Naive thymus-derived CD4-positive, alpha-beta T cell (primary cell): ENCODE measurements at regions not wholly inside any gene's neighbourhood (a gene's known extent, or its start where the extent isn't known, plus 50 kb on each side); places are given as distances from the start of the nearest gene placed in this dataset.
"Not testable (repeated sequence)": the region's sequence is repeated elsewhere in the genome, so short reads cannot be mapped to it uniquely, and the experiment has no call there.

Source experiments
- ATAC-seq: fragments of 150-1000 bp; cut with Tn5 transposase; 2 replicates; pipeline ENCODE4 v1.10.0; 2021; ENCODE audit warnings: mild to moderate bottlenecking, moderate library complexity
- CTCF ChIA-PET: fragments of 350-600 bp; sonication (Branson Sonifier 250); formaldehyde crosslinking; loops from one replicate; lab custom pipeline; 2021; ENCODE audit warnings: antibody characterized with exemption; lab: Charles Lee
- POLR2A ChIA-PET: fragments of 350-600 bp; sonication (Branson Sonifier 250); formaldehyde crosslinking; loops from one replicate; lab custom pipeline; 2021; ENCODE audit warnings: antibody characterized with exemption, inconsistent platforms; lab: Charles Lee
- DNase-seq, 9 donors: peaks; one replicate each; pipeline versions ENCODE4 v3.0.0 to v3.0.0-alpha.2; 2020 to 2022; ENCODE audit warnings: mixed read lengths in 1 of 9
- H3K27ac ChIP-seq: one replicate; pipeline ENCODE4 v1.7.0; 2013; ENCODE audit warnings: mild to moderate bottlenecking, low read depth, low read length, moderate library complexity
- H3K27me3 ChIP-seq, 2 donors: one replicate each; pipeline ENCODE4 v1.7.0; 2013; ENCODE audit warnings: low read length in 2 of 2, mild to moderate bottlenecking in 2 of 2, moderate library complexity in 2 of 2; ENCODE audit not compliant: control insufficient read depth in 2 of 2, insufficient read depth in 2 of 2
- H3K36me3 ChIP-seq, 3 experiments: 1 replicate in 2 of 3; 2 replicates in 1 of 3; pipeline ENCODE4 v1.7.0; 2013; ENCODE audit warnings: low read length in 3 of 3, mild to moderate bottlenecking in 3 of 3, moderate library complexity in 1 of 3; ENCODE audit not compliant: insufficient read depth in 3 of 3, control insufficient read depth in 2 of 3
- H3K4me1 ChIP-seq, 2 donors: one replicate each; pipeline ENCODE4 v1.7.0; 2013; ENCODE audit warnings: low read length in 2 of 2, mild to moderate bottlenecking in 2 of 2, moderate library complexity in 1 of 2; ENCODE audit not compliant: control insufficient read depth in 2 of 2, insufficient read depth in 2 of 2
- H3K4me3 ChIP-seq: 2 replicates; pipeline ENCODE4 v1.7.0; 2013; ENCODE audit warnings: mild to moderate bottlenecking, low read length
- H3K9me3 ChIP-seq, 3 experiments: 1 replicate in 2 of 3; 2 replicates in 1 of 3; pipeline ENCODE4 v1.7.0; 2013; ENCODE audit warnings: low read length in 3 of 3; ENCODE audit not compliant: control insufficient read depth in 2 of 3
- H3K27ac Mint-ChIP-seq, 9 donors: one replicate each; pipeline ENCODE4 v1.8.0; 2020 to 2022; ENCODE audit warnings: mixed read lengths in 9 of 9, mild to moderate bottlenecking in 8 of 9, moderate library complexity in 5 of 9, inconsistent platforms in 2 of 9
- H3K27me3 Mint-ChIP-seq, 5 donors: one replicate each; pipeline ENCODE4 v1.8.0; 2021 to 2022; ENCODE audit warnings: mixed read lengths in 5 of 5, mild to moderate bottlenecking in 1 of 5
- H3K36me3 Mint-ChIP-seq, 5 donors: one replicate each; pipeline ENCODE4 v1.8.0; 2020 to 2022; ENCODE audit warnings: mixed read lengths in 5 of 5, mild to moderate bottlenecking in 3 of 5, inconsistent platforms in 1 of 5
- H3K4me1 Mint-ChIP-seq, 7 donors: one replicate each; pipeline ENCODE4 v1.8.0; 2020 to 2022; ENCODE audit warnings: mixed read lengths in 7 of 7, mild to moderate bottlenecking in 3 of 7, inconsistent platforms in 1 of 7
- H3K4me3 Mint-ChIP-seq, 10 donors: one replicate each; pipeline ENCODE4 v1.8.0; 2020 to 2022; ENCODE audit warnings: mild to moderate bottlenecking in 10 of 10, mixed read lengths in 10 of 10, moderate library complexity in 6 of 10, inconsistent platforms in 2 of 10
- H3K9me3 Mint-ChIP-seq, 11 donors: one replicate each; pipeline ENCODE4 v1.8.0; 2020 to 2022; ENCODE audit warnings: mixed read lengths in 11 of 11, mild to moderate bottlenecking in 4 of 11, inconsistent platforms in 1 of 11, moderate library complexity in 1 of 11
- intact Hi-C, 2 donors: fragments of 100-400 bp; cut with micrococcal nuclease; formaldehyde crosslinking; loops; one replicate each; pipeline ENCODE4 v1.15.1; 2023

GRCh38 chr5:38615042-38615441 lies 58.6 kb upstream of the LIFR start:
- no peaks in the 10 kb centered on the region for H3K27me3 ChIP-seq
- H3K4me3 Mint-ChIP-seq: no peak overlapping the region
- H3K36me3 ChIP-seq: no peaks in the 10 kb centered on the region
- no peaks in the 10 kb centered on the region for H3K4me1 Mint-ChIP-seq
- H3K27ac Mint-ChIP-seq: no peak overlapping the region
- intact Hi-C loops: no loop called here
- no peak for DNase-seq
- H3K4me3 ChIP-seq: no peak overlapping the region
- no peak overlapping the region for H3K27ac ChIP-seq
- H3K9me3 Mint-ChIP-seq: peaks cover 0 to 26% (median 13%) of the 10 kb centered on the region in 11 donors
- H3K36me3 Mint-ChIP-seq: no peaks in the 10 kb centered on the region
- H3K9me3 ChIP-seq: peaks cover 0 to 4% (median 0%) of the 10 kb centered on the region in 3 experiments
- no peak for ATAC-seq
- no peaks in the 10 kb centered on the region for H3K4me1 ChIP-seq
- peaks cover 0 to 6% (median 0%) of the 10 kb centered on the region in 5 donors for H3K27me3 Mint-ChIP-seq
- POLR2A ChIA-PET: no interaction called here
- CTCF ChIA-PET: no interaction called here

- DNase-seq (no peak), ATAC-seq (no peak)
- peaks cover 0 to 4% (median 0%) of the 10 kb centered on the region in 3 experiments for H3K9me3 ChIP-seq
- Mint-ChIP-seq H3K36me3 (no peaks in the 10 kb centered on the region), H3K9me3 (peaks cover 0 to 32% (median 13%) of the 10 kb centered on the region in 11 donors), H3K4me1 (no peaks in the 10 kb centered on the region), H3K4me3 (no peak overlapping the region), H3K27me3 (peaks cover 0 to 6% (median 0%) of the 10 kb centered on the region in 5 donors), H3K27ac (no peak overlapping the region)
- ChIA-PET POLR2A (no interaction called here), CTCF (no interaction called here)
- H3K4me3 ChIP-seq: no peak overlapping the region
- H3K27me3 ChIP-seq: no peaks in the 10 kb centered on the region
- intact Hi-C loops: no loop called here
- no peak overlapping the region for H3K27ac ChIP-seq
- H3K36me3 ChIP-seq: no peaks in the 10 kb centered on the region
- no peaks in the 10 kb centered on the region for H3K4me1 ChIP-seq
These were observed 59.6 kb upstream of the LIFR start for GRCh38 chr5:38615981-38616451.

- no peak overlapping the region for H3K4me3 Mint-ChIP-seq
- no peak for DNase-seq
- no peak overlapping the region for H3K4me3 ChIP-seq
- no peak for ATAC-seq
- H3K36me3 ChIP-seq: no peaks in the 10 kb centered on the region
- POLR2A ChIA-PET: no interaction called here
- H3K27ac ChIP-seq: no peak overlapping the region
- no peaks in the 10 kb centered on the region for H3K4me1 Mint-ChIP-seq
- no peaks in the 10 kb centered on the region for H3K27me3 ChIP-seq
- no peaks in the 10 kb centered on the region for H3K36me3 Mint-ChIP-seq
- CTCF ChIA-PET: interaction anchor here (0.6 kb wide), 1 partner anchor 756 kb away, joined by 3 read pairs; no protein-coding TSS in a partner anchor
- H3K4me1 ChIP-seq: no peaks in the 10 kb centered on the region
- H3K27ac Mint-ChIP-seq: no peak overlapping the region
- H3K9me3 ChIP-seq: peaks cover 0 to 4% (median 0%) of the 10 kb centered on the region in 3 experiments
- intact Hi-C loops: no loop called here
- H3K9me3 Mint-ChIP-seq: peaks cover 0 to 37% (median 16%) of the 10 kb centered on the region in 11 donors
- peaks cover 0 to 5% (median 1%) of the 10 kb centered on the region in 5 donors for H3K27me3 Mint-ChIP-seq
These were observed 61.7 kb upstream of the LIFR start for GRCh38 chr5:38618154-38618553.

- no peak overlapping the region for H3K4me3 ChIP-seq
- intact Hi-C loops: no loop called here
- Mint-ChIP-seq H3K9me3 (peaks cover 0 to 47% (median 18%) of the 10 kb centered on the region in 11 donors), H3K27ac (no peak overlapping the region), H3K27me3 (peaks cover 0 to 16% (median 7%) of the 10 kb centered on the region in 5 donors), H3K4me1 (no peaks in the 10 kb centered on the region), H3K36me3 (no peaks in the 10 kb centered on the region), H3K4me3 (no peak overlapping the region)
- no peaks in the 10 kb centered on the region for H3K4me1 ChIP-seq
- POLR2A ChIA-PET: no interaction called here
- DNase-seq (no peak), ATAC-seq (no peak)
- H3K36me3 ChIP-seq: no peaks in the 10 kb centered on the region
- CTCF ChIA-PET: no interaction called here
- H3K27ac ChIP-seq: no peak overlapping the region
- peaks cover 0 to 4% (median 0%) of the 10 kb centered on the region in 3 experiments for H3K9me3 ChIP-seq
- H3K27me3 ChIP-seq: no peaks in the 10 kb centered on the region
These were observed 64.9 kb upstream of the LIFR start for GRCh38 chr5:38621331-38621730.

- Histone ChIP-seq H3K9me3 (peaks cover 0 to 4% (median 0%) of the 10 kb centered on the region in 3 experiments), H3K27me3 (no peaks in the 10 kb centered on the region), H3K4me1 (no peaks in the 10 kb centered on the region), H3K27ac (no peak overlapping the region), H3K36me3 (no peaks in the 10 kb centered on the region), H3K4me3 (no peak overlapping the region)
- no peak for DNase-seq
- no peaks in the 10 kb centered on the region for H3K4me1 Mint-ChIP-seq
- H3K27ac Mint-ChIP-seq: no peak overlapping the region
- POLR2A ChIA-PET: no interaction called here
- no peak overlapping the region for H3K4me3 Mint-ChIP-seq
- no peaks in the 10 kb centered on the region for H3K36me3 Mint-ChIP-seq
- peaks cover 0 to 16% (median 7%) of the 10 kb centered on the region in 5 donors for H3K27me3 Mint-ChIP-seq
- CTCF ChIA-PET: no interaction called here
- H3K9me3 Mint-ChIP-seq: peaks cover 0 to 46% (median 14%) of the 10 kb centered on the region in 11 donors
- ATAC-seq: no peak
- intact Hi-C loops: no loop called here
These were observed 65.5 kb upstream of the LIFR start for GRCh38 chr5:38621840-38622437.

GRCh38 chr5:38622723-38623129 lies 66.3 kb upstream of the LIFR start:
- Histone ChIP-seq H3K9me3 (peaks cover 0 to 4% (median 0%) of the 10 kb centered on the region in 3 experiments), H3K4me1 (no peaks in the 10 kb centered on the region), H3K27ac (no peak overlapping the region), H3K4me3 (no peak overlapping the region), H3K27me3 (no peaks in the 10 kb centered on the region), H3K36me3 (no peaks in the 10 kb centered on the region)
- ATAC-seq (no peak), DNase-seq (no peak)
- ChIA-PET POLR2A (no interaction called here), CTCF (no interaction called here)
- Mint-ChIP-seq H3K27ac (no peak overlapping the region), H3K27me3 (peaks cover 0 to 16% (median 7%) of the 10 kb centered on the region in 5 donors), H3K36me3 (no peaks in the 10 kb centered on the region), H3K4me3 (no peak overlapping the region), H3K9me3 (peaks cover 0 to 38% (median 14%) of the 10 kb centered on the region in 11 donors), H3K4me1 (no peaks in the 10 kb centered on the region)
- intact Hi-C loops: no loop called here

- intact Hi-C loops, H3K36me3 Mint-ChIP-seq, DNase-seq, POLR2A ChIA-PET, H3K36me3 ChIP-seq, H3K27ac ChIP-seq, H3K4me1 ChIP-seq, H3K4me3 ChIP-seq, H3K27ac Mint-ChIP-seq, ATAC-seq, H3K4me3 Mint-ChIP-seq, H3K4me1 Mint-ChIP-seq, H3K9me3 ChIP-seq, CTCF ChIA-PET, H3K27me3 ChIP-seq: not testable (repeated sequence)
- peaks cover 0 to 29% (median 5%) of the 10 kb centered on the region in 11 donors for H3K9me3 Mint-ChIP-seq
- peaks cover 0 to 16% (median 7%) of the 10 kb centered on the region in 5 donors for H3K27me3 Mint-ChIP-seq
These were observed 68.1 kb upstream of the LIFR start for GRCh38 chr5:38624541-38624940.
